ENCODE measurements at regions not wholly inside any gene's neighbourhood (a gene's known extent, or its start where the extent isn't known, plus 50 kb on each side); places are given as distances from the start of the nearest gene placed in this dataset.
A peak's percentile ranks its signal among the peaks of the same experiment; 100 is the strongest.
"Not testable (repeated sequence)": the region's sequence is repeated elsewhere in the genome, so short reads cannot be mapped to it uniquely, and the experiment has no call there.

DNA sequence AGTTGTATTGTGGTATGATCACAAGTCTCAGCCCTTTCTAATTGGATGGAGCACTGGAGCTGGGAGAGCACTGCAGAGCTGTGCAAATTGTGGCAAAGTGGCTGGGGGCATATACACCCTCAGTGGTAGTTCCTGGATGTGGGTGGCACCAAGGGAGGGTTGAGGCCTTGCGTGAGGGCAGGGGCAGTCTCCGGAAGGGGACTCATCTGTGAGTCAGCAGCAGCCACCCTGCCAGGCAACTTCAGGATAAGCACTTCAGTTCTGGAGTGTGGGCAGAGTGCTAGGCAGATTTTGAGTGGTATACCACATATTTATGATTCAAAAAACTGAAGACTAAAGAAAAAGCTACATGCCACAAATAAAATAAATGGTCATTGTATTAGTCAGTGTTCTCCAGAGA, 210.5 kb downstream of the ETV1 start:
- no peaks in the 10 kb centered on the region for H3K9me3 Mint-ChIP-seq
- peak; percentile 17 for DNase-seq
- no peaks in the 10 kb centered on the region for H3K36me3 Mint-ChIP-seq (ENCODE audit: low read depth)
- H3K4me3 Mint-ChIP-seq: no peak overlapping the region
- H3K4me1 Mint-ChIP-seq: peaks cover 3% of the 10 kb centered on the region
- no peak overlapping the region for H3K27ac Mint-ChIP-seq
- H3K27me3 Mint-ChIP-seq: no peaks in the 10 kb centered on the region
- ChIA-PET POLR2A (no interaction called here), CTCF (no interaction called here)

GRCh38 chr7:13790611-13791010, 198.9 kb downstream of the ETV1 start:
- H3K9me3 Mint-ChIP-seq: no peaks in the 10 kb centered on the region
- no peaks in the 10 kb centered on the region for H3K4me1 Mint-ChIP-seq
- H3K4me3 Mint-ChIP-seq: no peak overlapping the region
- no peaks in the 10 kb centered on the region for H3K36me3 Mint-ChIP-seq (ENCODE audit: low read depth)
- ChIA-PET POLR2A (no interaction called here), CTCF (no interaction called here)
- H3K27ac Mint-ChIP-seq: no peak overlapping the region
- no peaks in the 10 kb centered on the region for H3K27me3 Mint-ChIP-seq
- no peak for DNase-seq

- Mint-ChIP-seq H3K27ac (no peak overlapping the region), H3K4me3 (no peak overlapping the region), H3K9me3 (no peaks in the 10 kb centered on the region), H3K4me1 (no peaks in the 10 kb centered on the region), H3K36me3 (ENCODE audit: low read depth) (no peaks in the 10 kb centered on the region), H3K27me3 (no peaks in the 10 kb centered on the region)
- ChIA-PET POLR2A (no interaction called here), CTCF (no interaction called here)
- DNase-seq: no peak
Measured at GRCh38 chr7:13792208-13792607, 197.3 kb downstream of the ETV1 start.

GRCh38 chr7:13793926-13794325, 195.5 kb downstream of the ETV1 start:
- Mint-ChIP-seq H3K9me3 (no peaks in the 10 kb centered on the region), H3K27ac (no peak overlapping the region), H3K4me1 (no peaks in the 10 kb centered on the region), H3K27me3 (no peaks in the 10 kb centered on the region), H3K36me3 (ENCODE audit: low read depth) (no peaks in the 10 kb centered on the region), H3K4me3 (no peak overlapping the region)
- POLR2A ChIA-PET: no interaction called here
- no peak for DNase-seq
- CTCF ChIA-PET: no interaction called here

- Mint-ChIP-seq H3K9me3 (no peaks in the 10 kb centered on the region), H3K36me3 (ENCODE audit: low read depth) (no peaks in the 10 kb centered on the region), H3K4me1 (no peaks in the 10 kb centered on the region), H3K27me3 (no peaks in the 10 kb centered on the region), H3K4me3 (no peak overlapping the region), H3K27ac (no peak overlapping the region)
- POLR2A ChIA-PET: no interaction called here
- no peak for DNase-seq
- CTCF ChIA-PET: no interaction called here
Measured at GRCh38 chr7:13794581-13794980, 194.9 kb downstream of the ETV1 start.

DNA sequence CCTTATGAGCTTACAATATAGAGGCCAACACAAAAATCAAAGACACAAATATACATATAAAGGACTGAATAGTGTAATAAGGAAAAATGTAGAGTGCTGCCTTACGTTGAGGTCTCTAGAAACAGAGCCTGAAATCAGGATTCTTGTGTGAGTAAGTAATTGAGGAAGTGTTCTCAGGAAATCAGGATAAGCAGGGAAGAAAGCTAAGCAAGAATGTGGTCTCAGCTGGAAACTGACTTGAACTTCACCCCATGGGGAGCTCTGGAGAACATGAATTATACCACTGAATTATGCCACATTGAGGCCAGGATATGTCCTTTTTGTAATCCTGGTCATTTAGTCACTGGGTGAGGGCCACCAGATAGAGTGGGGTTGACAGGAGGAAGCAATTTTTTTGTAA, 191.9 kb downstream of the ETV1 start:
- Mint-ChIP-seq H3K27ac (no peak overlapping the region), H3K9me3 (no peaks in the 10 kb centered on the region), H3K4me1 (no peaks in the 10 kb centered on the region), H3K27me3 (no peaks in the 10 kb centered on the region), H3K36me3 (ENCODE audit: low read depth) (no peaks in the 10 kb centered on the region), H3K4me3 (no peak overlapping the region)
- ChIA-PET POLR2A (no interaction called here), CTCF (no interaction called here)
- no peak for DNase-seq

DNA sequence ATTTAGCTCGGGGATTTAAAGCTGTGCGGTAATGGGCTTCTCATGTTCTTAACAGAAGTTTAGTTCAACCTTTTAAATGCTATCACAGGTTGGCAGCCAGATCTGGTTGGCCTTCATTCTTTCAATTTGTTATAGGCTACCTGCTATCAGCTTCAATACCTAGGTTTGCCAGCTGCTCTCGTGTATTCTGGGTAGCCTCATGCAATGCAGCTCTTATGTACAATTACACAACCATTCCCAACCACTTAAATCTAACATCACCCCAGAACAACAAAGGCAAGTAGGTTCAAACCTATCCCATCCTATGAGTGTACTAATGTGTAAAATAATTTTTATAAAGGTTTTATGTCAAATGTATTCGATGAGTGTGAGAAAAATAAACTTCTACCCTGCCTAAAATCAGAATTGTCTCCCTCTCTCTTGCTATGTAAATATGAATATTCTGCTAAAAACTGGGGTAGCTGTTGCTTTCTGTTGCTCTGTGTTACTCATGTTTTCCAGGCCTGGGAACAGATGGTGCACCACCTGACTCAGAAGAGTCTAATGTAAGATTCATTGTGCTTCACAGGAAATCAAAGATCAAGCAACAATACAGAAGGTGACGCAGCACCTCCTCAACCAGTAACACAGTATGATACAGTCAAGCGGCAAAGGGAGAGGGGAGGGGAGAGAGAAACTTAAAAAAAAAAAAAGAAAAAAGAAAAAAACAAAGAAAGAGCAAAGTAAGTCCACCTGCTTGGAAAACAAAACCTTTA, 188.6 kb downstream of the ETV1 start:
- no peak overlapping the region for H3K27ac Mint-ChIP-seq
- H3K36me3 Mint-ChIP-seq (ENCODE audit: low read depth): no peaks in the 10 kb centered on the region
- CTCF ChIA-PET: interaction anchor here (0.5 kb wide), 1 partner anchor 606 kb away, joined by 3 read pairs; no protein-coding TSS in a partner anchor
- peaks cover 4% of the 10 kb centered on the region for H3K9me3 Mint-ChIP-seq
- no peak for DNase-seq
- POLR2A ChIA-PET: no interaction called here
- no peak overlapping the region for H3K4me3 Mint-ChIP-seq
- no peaks in the 10 kb centered on the region for H3K27me3 Mint-ChIP-seq
- H3K4me1 Mint-ChIP-seq: no peaks in the 10 kb centered on the region

- no peaks in the 10 kb centered on the region for H3K27me3 Mint-ChIP-seq
- no peak overlapping the region for H3K4me3 Mint-ChIP-seq
- POLR2A ChIA-PET: no interaction called here
- no peaks in the 10 kb centered on the region for H3K4me1 Mint-ChIP-seq
- H3K36me3 Mint-ChIP-seq (ENCODE audit: low read depth): no peaks in the 10 kb centered on the region
- CTCF ChIA-PET: no interaction called here
- DNase-seq: no peak
- peaks cover 6% of the 10 kb centered on the region for H3K9me3 Mint-ChIP-seq
- H3K27ac Mint-ChIP-seq: no peak overlapping the region
Measured at GRCh38 chr7:13801669-13802068, 187.8 kb downstream of the ETV1 start.

- CTCF ChIA-PET: no interaction called here
- Mint-ChIP-seq H3K4me3 (no peak overlapping the region), H3K9me3 (peaks cover 6% of the 10 kb centered on the region), H3K27ac (no peak overlapping the region), H3K36me3 (ENCODE audit: low read depth) (no peaks in the 10 kb centered on the region), H3K27me3 (no peaks in the 10 kb centered on the region), H3K4me1 (no peaks in the 10 kb centered on the region)
- DNase-seq: no peak
- POLR2A ChIA-PET: no interaction called here
Measured at GRCh38 chr7:13802651-13803050, 186.8 kb downstream of the ETV1 start.

DNA sequence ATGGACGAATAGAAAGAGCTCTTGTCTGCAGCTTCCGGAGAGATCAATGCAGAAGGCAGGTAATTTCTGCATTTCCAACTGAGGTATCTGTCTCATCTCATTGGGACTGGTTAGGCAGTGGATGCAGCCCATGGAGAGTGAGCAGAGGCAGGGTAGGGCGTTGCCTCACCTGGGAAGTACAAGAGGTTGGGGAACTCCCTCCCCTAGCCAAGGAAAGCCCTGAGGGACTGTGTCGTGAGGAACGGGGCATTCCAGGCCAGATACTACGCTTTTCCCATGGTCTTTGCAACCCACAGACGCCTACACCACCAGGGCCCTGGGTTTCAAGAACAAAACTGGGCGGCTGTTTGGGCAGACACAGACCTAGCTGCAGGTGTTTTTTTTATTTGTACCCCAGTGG, 186.3 kb downstream of the ETV1 start:
- no peaks in the 10 kb centered on the region for H3K4me1 Mint-ChIP-seq
- no peak for DNase-seq
- H3K4me3 Mint-ChIP-seq: no peak overlapping the region
- H3K36me3 Mint-ChIP-seq (ENCODE audit: low read depth): no peaks in the 10 kb centered on the region
- peaks cover 6% of the 10 kb centered on the region for H3K9me3 Mint-ChIP-seq
- H3K27ac Mint-ChIP-seq: no peak overlapping the region
- no peaks in the 10 kb centered on the region for H3K27me3 Mint-ChIP-seq
- POLR2A ChIA-PET: no interaction called here
- CTCF ChIA-PET: no interaction called here

GRCh38 chr7:13806089-13806867, 183.2 kb downstream of the ETV1 start:
- H3K36me3 Mint-ChIP-seq (ENCODE audit: low read depth); H3K4me3 Mint-ChIP-seq; CTCF ChIA-PET; H3K27me3 Mint-ChIP-seq; POLR2A ChIA-PET; DNase-seq; H3K4me1 Mint-ChIP-seq; H3K27ac Mint-ChIP-seq; H3K9me3 Mint-ChIP-seq: not testable (repeated sequence)

DNA sequence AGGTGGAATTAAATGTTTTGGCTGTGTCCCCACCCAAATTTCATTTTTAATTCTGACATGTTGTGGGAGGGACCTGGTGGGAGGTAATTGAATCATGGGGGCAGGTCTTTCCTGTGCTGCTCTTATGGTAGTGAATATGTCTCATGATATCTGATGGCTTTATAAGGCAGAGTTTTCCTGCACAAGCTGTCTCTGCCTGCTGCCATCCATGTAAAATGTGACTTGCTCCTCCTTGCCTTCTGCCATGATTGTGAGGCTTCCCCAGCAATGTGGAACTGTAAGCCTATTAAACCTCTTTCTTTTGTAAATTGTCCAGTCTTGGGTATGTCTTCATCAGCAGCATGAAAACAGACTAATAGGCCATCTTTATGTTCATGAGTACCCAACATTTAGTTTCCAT, 172.2 kb downstream of the ETV1 start:
- DNase-seq; H3K4me1 Mint-ChIP-seq; POLR2A ChIA-PET; H3K27ac Mint-ChIP-seq; H3K36me3 Mint-ChIP-seq (ENCODE audit: low read depth); CTCF ChIA-PET; H3K4me3 Mint-ChIP-seq; H3K27me3 Mint-ChIP-seq: not testable (repeated sequence)
- peaks cover 13% of the 10 kb centered on the region for H3K9me3 Mint-ChIP-seq

- ChIA-PET POLR2A (no interaction called here), CTCF (no interaction called here)
- Mint-ChIP-seq H3K27ac (no peak overlapping the region), H3K4me1 (no peaks in the 10 kb centered on the region), H3K36me3 (ENCODE audit: low read depth) (no peaks in the 10 kb centered on the region), H3K4me3 (no peak overlapping the region), H3K27me3 (no peaks in the 10 kb centered on the region), H3K9me3 (peaks cover 8% of the 10 kb centered on the region)
- DNase-seq: no peak
Measured at GRCh38 chr7:13821152-13821787, 168.2 kb downstream of the ETV1 start.

GRCh38 chr7:13822678-13823077, 166.8 kb downstream of the ETV1 start:
- Mint-ChIP-seq H3K4me1 (no peaks in the 10 kb centered on the region), H3K27me3 (no peaks in the 10 kb centered on the region), H3K36me3 (ENCODE audit: low read depth) (no peaks in the 10 kb centered on the region), H3K9me3 (peaks cover 8% of the 10 kb centered on the region), H3K27ac (no peak overlapping the region), H3K4me3 (no peak overlapping the region)
- CTCF ChIA-PET: no interaction called here
- POLR2A ChIA-PET: no interaction called here
- DNase-seq: no peak
